Stomach (tissue), 8 donors: ENCODE measurements at regions not wholly inside any gene's neighbourhood (a gene's known extent, or its start where the extent isn't known, plus 50 kb on each side); places are given as distances from the start of the nearest gene placed in this dataset.

Source experiments
- DNase-seq, 2 donors: peaks; one replicate each; pipeline versions ENCODE4 v3.0.0 to v3.0.0-alpha.2; 2013 to 2019
- H3K27ac ChIP-seq, 5 donors: fragments of 200-600 bp in 4 of 5; sonication (generic) in 4 of 5; one replicate each; pipeline ENCODE4 v1.5.1; 2013 to 2019; ENCODE audit warnings: mild to moderate bottlenecking in 1 of 5, moderate library complexity in 1 of 5
- H3K27me3 ChIP-seq, 3 donors: fragments of 200-600 bp; sonication (generic); one replicate each; pipeline ENCODE4 v1.5.1; 2017 to 2019; ENCODE audit warnings: mixed run types in 1 of 3
- H3K36me3 ChIP-seq, 4 donors: fragments of 200-600 bp; sonication (generic); 1 replicate in 3 of 4; 2 replicates in 1 of 4; pipeline ENCODE4 v1.5.1; 2016 to 2019
- H3K4me1 ChIP-seq, 4 donors: fragments of 200-600 bp; sonication (generic); one replicate each; pipeline ENCODE4 v1.5.1; 2016 to 2019
- H3K4me3 ChIP-seq, 4 donors: fragments of 200-600 bp; sonication (generic) in 3 of 4; one replicate each; pipeline ENCODE4 v1.5.1; 2016 to 2019; ENCODE audit warnings: mild to moderate bottlenecking in 1 of 4
- H3K9me3 ChIP-seq, 4 donors: fragments of 200-600 bp; sonication (generic); one replicate each; pipeline ENCODE4 v1.5.1; 2016 to 2019
- CTCF ChIP-seq, 7 experiments: fragments of 450-650 bp in 4 of 7; fragments of 200-600 bp in 3 of 7; sonication (generic) in 3 of 7; IDR thresholded peaks; one replicate each; pipeline ENCODE4 v1.5.1; 2016 to 2019; ENCODE audit warnings: antibody characterized with exemption in 7 of 7, control low read depth in 2 of 7, mild to moderate bottlenecking in 1 of 7
- EP300 ChIP-seq: sonication (generic); formaldehyde crosslinking; IDR thresholded peaks from one replicate; pipeline ENCODE4 v1.6.1; 2017; ENCODE audit warnings: antibody characterized with exemption
- POLR2A ChIP-seq, 4 donors: fragments of 450-650 bp; IDR thresholded peaks; one replicate each; pipeline ENCODE4 v1.6.1; 2016; ENCODE audit warnings: antibody characterized with exemption in 4 of 4, control low read depth in 2 of 4, mild to moderate bottlenecking in 1 of 4, moderate library complexity in 1 of 4
- POLR2AphosphoS5 ChIP-seq, 3 donors: sonication (generic); formaldehyde crosslinking; IDR thresholded peaks; one replicate each; pipeline ENCODE4 v1.6.1; 2016; ENCODE audit warnings: antibody characterized with exemption in 3 of 3
- WGBS, 5 donors: extraction: QIAGEN DNeasy Blood & Tissue Kit in 3 of 5; methylation state at CpG; one replicate each; pipeline versions ENCODE4 v1.1.5 to v1.1.7; 2013 to 2018; 5-methylcytosine and 5-hydroxymethylcytosine counted together
- intact Hi-C: fragments of 100-400 bp; cut with DNase I; formaldehyde crosslinking; loops from one replicate; pipeline ENCODE4 v1.15.1; 2023; ENCODE audit warnings: low total_unique reads
- donor health status: healthy with polysubstance abuse.
- donor health status: Bipolar disorder and iron deficiency.
- donor health status: healthy.

- Histone ChIP-seq H3K27me3 (no peaks in the 10 kb centered on the region), H3K4me3 (no peak overlapping the region), H3K4me1 (peaks cover 6 to 38% (median 19%) of the 10 kb centered on the region in 4 donors), H3K9me3 (no peaks in the 10 kb centered on the region), H3K36me3 (no peaks in the 10 kb centered on the region), H3K27ac (no peak overlapping the region)
- intact Hi-C loops: no loop called here
- DNase-seq: no peak
- no peak for TF ChIP-seq POLR2A (IDR thresholded peaks at IDR 0.05)
- no peak for TF ChIP-seq EP300
- TF ChIP-seq POLR2AphosphoS5 (IDR thresholded peaks at IDR 0.05): no peak
- TF ChIP-seq CTCF (IDR thresholded peaks at IDR 0.05): no peak
- WGBS, 5 donors: 91 to 98% (median 94%) methylated on average over 5 of the region's 5 CpGs
Observed at GRCh38 chr1:59081795-59082194, 215.1 kb upstream of the FGGY start.

- TF ChIP-seq CTCF (IDR thresholded peaks at IDR 0.05) (no peak), EP300 (no peak), POLR2AphosphoS5 (IDR thresholded peaks at IDR 0.05) (no peak), POLR2A (IDR thresholded peaks at IDR 0.05) (no peak)
- intact Hi-C loops: no loop called here
- Histone ChIP-seq H3K27me3 (no peaks in the 10 kb centered on the region), H3K9me3 (peaks cover 0 to 6% (median 2%) of the 10 kb centered on the region in 4 donors), H3K4me1 (peaks cover 6 to 28% (median 13%) of the 10 kb centered on the region in 4 donors), H3K27ac (peak overlapping the region in 3 of 5 donors; percentile 15 to 58 (median 42)), H3K36me3 (no peaks in the 10 kb centered on the region), H3K4me3 (no peak overlapping the region)
- peak in 1 of 2 donors; percentile 58 for DNase-seq
- WGBS, 5 donors: 29 to 48% (median 40%) methylated on average over 9 of the region's 9 CpGs
Observed at GRCh38 chr1:59083946-59084865, 212.7 kb upstream of the FGGY start.

- H3K4me3 ChIP-seq: no peak overlapping the region
- intact Hi-C loops: no loop called here
- no peak for DNase-seq
- peak overlapping the region in 1 of 5 donors; percentile 15 for H3K27ac ChIP-seq
- H3K9me3 ChIP-seq: peaks cover 0 to 12% (median 6%) of the 10 kb centered on the region in 4 donors
- WGBS, 5 donors: 88 to 94% (median 93%) methylated on average over 3 of the region's 3 CpGs
- no peaks in the 10 kb centered on the region for H3K27me3 ChIP-seq
- no peaks in the 10 kb centered on the region for H3K36me3 ChIP-seq
- TF ChIP-seq CTCF (IDR thresholded peaks at IDR 0.05) (no peak), EP300 (no peak), POLR2A (IDR thresholded peaks at IDR 0.05) (no peak), POLR2AphosphoS5 (IDR thresholded peaks at IDR 0.05) (no peak)
- peaks cover 6 to 21% (median 11%) of the 10 kb centered on the region in 4 donors for H3K4me1 ChIP-seq
Observed at GRCh38 chr1:59085101-59085500, 211.8 kb upstream of the FGGY start.

GRCh38 chr1:59089036-59089798, 207.7 kb upstream of the FGGY start:
- intact Hi-C loops: no loop called here
- WGBS, 5 donors: 82 to 95% (median 90%) methylated on average over 4 of the region's 4 CpGs

More at GRCh38 chr1:59089036-59089798, 207.7 kb upstream of the FGGY start:
- Histone ChIP-seq H3K4me1 (peaks cover 0 to 11% (median 4%) of the 10 kb centered on the region in 4 donors), H3K9me3 (peaks cover 0 to 12% (median 6%) of the 10 kb centered on the region in 4 donors), H3K36me3 (no peaks in the 10 kb centered on the region), H3K4me3 (no peak overlapping the region), H3K27ac (no peak overlapping the region), H3K27me3 (no peaks in the 10 kb centered on the region)
- no peak for DNase-seq
- no peak for TF ChIP-seq POLR2AphosphoS5 (IDR thresholded peaks at IDR 0.05)
- TF ChIP-seq EP300: no peak
- TF ChIP-seq CTCF (IDR thresholded peaks at IDR 0.05): no peak
- TF ChIP-seq POLR2A (IDR thresholded peaks at IDR 0.05): no peak
